IPS-20b (cell line): ENCODE measurements at regions not wholly inside any gene's neighbourhood (a gene's known extent, or its start where the extent isn't known, plus 50 kb on each side); places are given as distances from the start of the nearest gene placed in this dataset.
"Not testable (repeated sequence)": the region's sequence is repeated elsewhere in the genome, so short reads cannot be mapped to it uniquely, and the experiment has no call there.

Experiments used
- H3K27ac ChIP-seq: one replicate; pipeline ENCODE4 v1.5.1; 2013; ENCODE audit warnings: low read length
- H3K27me3 ChIP-seq: 2 replicates; pipeline ENCODE4 v1.6.1; 2013; ENCODE audit warnings: mild to moderate bottlenecking, low read length, inconsistent platforms; ENCODE audit not compliant: insufficient read depth
- H3K36me3 ChIP-seq: 2 replicates; pipeline ENCODE4 v1.6.1; 2013; ENCODE audit warnings: low read depth, mild to moderate bottlenecking, inconsistent platforms, low read length, moderate library complexity; ENCODE audit not compliant: insufficient read depth
- H3K4me1 ChIP-seq: 2 replicates; pipeline ENCODE4 v1.6.1; 2013; ENCODE audit warnings: mild to moderate bottlenecking, control low read depth, inconsistent platforms, low read length, moderate library complexity; ENCODE audit not compliant: insufficient read depth
- H3K4me3 ChIP-seq: 2 replicates; pipeline ENCODE4 v1.5.1; 2013; ENCODE audit warnings: mild to moderate bottlenecking, low read length, inconsistent platforms
- H3K9ac ChIP-seq: 2 replicates; pipeline ENCODE4 v1.6.1; 2013; ENCODE audit warnings: low read depth, mild to moderate bottlenecking, inconsistent platforms, low read length, moderate library complexity
- H3K9me3 ChIP-seq: 2 replicates; pipeline ENCODE4 v1.6.1; 2013; ENCODE audit warnings: mild to moderate bottlenecking, low read depth, low read length, inconsistent platforms; ENCODE audit not compliant: insufficient read depth

GRCh38 chr12:83322809-83323208 lies 636.1 kb downstream of the TMTC2 start:
- Histone ChIP-seq H3K9ac (no peak overlapping the region), H3K27me3 (no peaks in the 10 kb centered on the region)

DNA sequence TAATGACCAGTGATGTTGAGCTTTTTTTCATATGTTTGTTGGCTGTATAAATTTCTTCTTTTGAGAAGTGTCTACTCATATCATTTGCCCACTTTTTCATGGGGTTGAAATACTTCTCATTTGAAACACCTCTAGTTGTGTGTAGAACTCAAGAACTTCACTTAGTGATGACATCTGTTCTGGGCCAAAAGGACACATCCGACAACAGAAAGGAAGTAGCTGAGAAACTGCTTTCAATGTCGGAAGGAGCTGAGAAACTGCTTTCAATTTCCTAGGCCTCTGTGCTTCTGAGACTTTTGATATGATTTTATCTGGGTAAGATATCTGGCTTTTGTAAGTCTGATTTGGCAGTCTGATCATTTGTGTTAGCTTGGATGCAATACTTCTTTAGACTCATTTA lies 635.3 kb downstream of the TMTC2 start:
- H3K4me1 ChIP-seq: no peaks in the 10 kb centered on the region
- no peaks in the 10 kb centered on the region for H3K36me3 ChIP-seq
- no peaks in the 10 kb centered on the region for H3K27me3 ChIP-seq

More at GRCh38 chr12:83322809-83323208, 636.1 kb downstream of the TMTC2 start:
- Histone ChIP-seq H3K9me3 (no peaks in the 10 kb centered on the region), H3K36me3 (no peaks in the 10 kb centered on the region), H3K4me1 (no peaks in the 10 kb centered on the region), H3K27ac (no peak overlapping the region), H3K4me3 (no peak overlapping the region)

DNA sequence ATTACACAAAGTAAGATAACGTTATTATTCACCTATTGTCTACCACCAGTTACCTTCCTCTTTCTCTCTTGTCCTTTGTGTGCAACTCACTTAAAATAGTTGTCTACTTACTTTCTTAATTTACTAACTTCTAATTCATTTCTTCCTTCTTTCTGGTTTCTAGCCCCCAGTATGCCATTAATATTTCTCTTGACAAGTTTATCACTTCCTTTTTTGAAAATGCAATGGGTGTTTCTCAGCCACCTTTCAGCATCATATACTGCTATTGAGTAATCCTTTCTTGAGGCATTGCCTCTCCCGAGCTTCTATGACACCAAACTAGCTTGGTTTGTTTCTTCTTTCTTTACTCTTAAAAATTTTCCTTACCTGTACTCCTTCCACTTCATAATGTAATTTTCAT lies 633.6 kb downstream of the TMTC2 start:
- Histone ChIP-seq H3K9ac (no peak overlapping the region), H3K27me3 (no peaks in the 10 kb centered on the region), H3K9me3 (no peaks in the 10 kb centered on the region), H3K4me3 (no peak overlapping the region), H3K27ac (no peak overlapping the region), H3K4me1 (no peaks in the 10 kb centered on the region), H3K36me3 (no peaks in the 10 kb centered on the region)

More for the DNA sequence above, 635.3 kb downstream of the TMTC2 start:
- H3K9me3 ChIP-seq: no peaks in the 10 kb centered on the region
- H3K4me3 ChIP-seq: no peak overlapping the region
- H3K27ac ChIP-seq: no peak overlapping the region
- no peak overlapping the region for H3K9ac ChIP-seq

GRCh38 chr12:83318386-83319098 lies 631.8 kb downstream of the TMTC2 start:
- H3K4me1 ChIP-seq: no peaks in the 10 kb centered on the region
- no peak overlapping the region for H3K9ac ChIP-seq
- no peaks in the 10 kb centered on the region for H3K36me3 ChIP-seq
- H3K27me3 ChIP-seq: no peaks in the 10 kb centered on the region
- no peak overlapping the region for H3K27ac ChIP-seq
- no peaks in the 10 kb centered on the region for H3K9me3 ChIP-seq
- no peak overlapping the region for H3K4me3 ChIP-seq

DNA sequence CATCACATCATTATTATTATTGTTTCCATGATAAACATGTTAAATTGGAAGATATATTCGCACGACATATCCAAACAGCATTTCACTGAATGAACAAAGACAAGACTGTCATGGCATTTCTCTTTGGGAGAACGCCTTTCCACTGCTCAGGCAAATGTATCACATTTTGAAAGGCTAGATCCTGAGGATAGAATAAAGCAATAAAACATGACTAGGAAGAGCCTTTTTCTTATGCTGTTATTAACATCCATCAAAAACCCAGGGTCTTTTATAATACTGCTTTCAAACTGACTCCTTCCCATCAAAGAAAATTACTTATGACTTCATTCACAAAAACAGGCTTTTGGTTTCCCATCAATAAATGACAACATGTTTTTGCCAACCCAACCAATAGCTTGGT lies 630.9 kb downstream of the TMTC2 start:
- no peak overlapping the region for H3K27ac ChIP-seq
- no peak overlapping the region for H3K4me3 ChIP-seq
- H3K9ac ChIP-seq: no peak overlapping the region
- no peaks in the 10 kb centered on the region for H3K36me3 ChIP-seq
- H3K27me3 ChIP-seq: no peaks in the 10 kb centered on the region
- no peaks in the 10 kb centered on the region for H3K9me3 ChIP-seq
- no peaks in the 10 kb centered on the region for H3K4me1 ChIP-seq

GRCh38 chr12:83313827-83314226 lies 627.1 kb downstream of the TMTC2 start:
- Histone ChIP-seq H3K36me3 (no peaks in the 10 kb centered on the region), H3K9ac (no peak overlapping the region), H3K4me1 (no peaks in the 10 kb centered on the region), H3K27me3 (no peaks in the 10 kb centered on the region), H3K9me3 (no peaks in the 10 kb centered on the region), H3K27ac (no peak overlapping the region), H3K4me3 (no peak overlapping the region)

- H3K4me3 ChIP-seq: no peak overlapping the region
- H3K27ac ChIP-seq: no peak overlapping the region
- H3K9me3 ChIP-seq: no peaks in the 10 kb centered on the region
- H3K27me3 ChIP-seq: no peaks in the 10 kb centered on the region
- no peak overlapping the region for H3K9ac ChIP-seq
- H3K36me3 ChIP-seq: no peaks in the 10 kb centered on the region
- H3K4me1 ChIP-seq: no peaks in the 10 kb centered on the region
Measured at GRCh38 chr12:83313322-83313721, 626.6 kb downstream of the TMTC2 start.

- no peaks in the 10 kb centered on the region for H3K9me3 ChIP-seq
- no peak overlapping the region for H3K27ac ChIP-seq
- no peak overlapping the region for H3K9ac ChIP-seq
- no peaks in the 10 kb centered on the region for H3K4me1 ChIP-seq
- H3K27me3 ChIP-seq: no peaks in the 10 kb centered on the region
- no peak overlapping the region for H3K4me3 ChIP-seq
- H3K36me3 ChIP-seq: no peaks in the 10 kb centered on the region
Measured at GRCh38 chr12:83276904-83277303, 590.2 kb downstream of the TMTC2 start.

DNA sequence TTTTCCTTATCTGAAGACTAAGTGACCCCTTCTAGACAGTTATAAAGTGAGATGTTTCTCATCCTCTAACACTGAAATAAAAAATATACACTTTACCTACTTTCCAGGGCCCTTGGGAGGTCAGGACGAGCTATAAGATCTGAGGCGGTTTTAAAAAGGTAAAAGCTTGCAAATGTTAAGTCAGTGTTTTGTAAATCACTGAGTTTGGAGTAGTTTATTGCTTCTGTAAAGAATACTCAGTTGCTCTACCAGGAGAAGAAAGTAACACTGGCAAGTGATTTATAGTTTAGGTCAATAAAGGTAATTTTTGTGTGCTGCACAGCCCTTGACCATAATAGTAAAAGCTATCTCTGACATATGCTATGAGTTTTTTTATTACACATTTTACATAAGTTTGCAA lies 584.5 kb downstream of the TMTC2 start:
- H3K36me3 ChIP-seq: no peaks in the 10 kb centered on the region
- no peak overlapping the region for H3K9ac ChIP-seq
- no peaks in the 10 kb centered on the region for H3K9me3 ChIP-seq
- no peaks in the 10 kb centered on the region for H3K4me1 ChIP-seq
- H3K27ac ChIP-seq: no peak overlapping the region
- H3K27me3 ChIP-seq: no peaks in the 10 kb centered on the region
- H3K4me3 ChIP-seq: no peak overlapping the region

- Histone ChIP-seq H3K27me3 (no peaks in the 10 kb centered on the region), H3K9me3 (no peaks in the 10 kb centered on the region), H3K4me1 (no peaks in the 10 kb centered on the region), H3K27ac (no peak overlapping the region), H3K4me3 (no peak overlapping the region), H3K9ac (no peak overlapping the region), H3K36me3 (no peaks in the 10 kb centered on the region)
Measured at GRCh38 chr12:83265808-83266207, 579.1 kb downstream of the TMTC2 start.

- H3K4me1 ChIP-seq: no peaks in the 10 kb centered on the region
Measured at GRCh38 chr12:83261998-83262397, 575.3 kb downstream of the TMTC2 start.

DNA sequence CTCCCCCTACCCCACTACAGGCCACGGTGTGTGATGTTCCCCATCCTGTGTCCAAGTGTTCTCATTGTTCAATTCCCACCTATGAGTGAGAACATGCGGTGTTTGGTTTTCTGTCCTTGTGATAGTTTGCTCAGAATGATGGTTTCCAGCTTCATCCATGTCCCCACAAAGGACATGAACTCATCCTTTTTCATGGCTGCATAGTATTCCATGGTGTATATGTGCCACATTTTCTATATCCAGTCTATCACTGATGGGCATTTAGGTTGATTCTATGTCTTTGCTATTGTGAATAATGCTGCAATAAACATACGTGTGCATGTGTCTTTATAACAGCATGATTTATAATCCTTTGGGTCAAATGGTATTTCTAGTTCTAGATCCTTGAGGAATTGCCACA lies 573.4 kb downstream of the TMTC2 start:
- not testable (repeated sequence) for H3K27ac ChIP-seq, H3K4me3 ChIP-seq, H3K27me3 ChIP-seq, H3K4me1 ChIP-seq, H3K9ac ChIP-seq, H3K36me3 ChIP-seq, H3K9me3 ChIP-seq

More at GRCh38 chr12:83261998-83262397, 575.3 kb downstream of the TMTC2 start:
- Histone ChIP-seq H3K4me3 (no peak overlapping the region), H3K27ac (no peak overlapping the region), H3K9ac (no peak overlapping the region), H3K36me3 (no peaks in the 10 kb centered on the region), H3K27me3 (no peaks in the 10 kb centered on the region), H3K9me3 (no peaks in the 10 kb centered on the region)
